ENCODE measurements at regions not wholly inside any gene's neighbourhood (a gene's known extent, or its start where the extent isn't known, plus 50 kb on each side); places are given as distances from the start of the nearest gene placed in this dataset.

DNA sequence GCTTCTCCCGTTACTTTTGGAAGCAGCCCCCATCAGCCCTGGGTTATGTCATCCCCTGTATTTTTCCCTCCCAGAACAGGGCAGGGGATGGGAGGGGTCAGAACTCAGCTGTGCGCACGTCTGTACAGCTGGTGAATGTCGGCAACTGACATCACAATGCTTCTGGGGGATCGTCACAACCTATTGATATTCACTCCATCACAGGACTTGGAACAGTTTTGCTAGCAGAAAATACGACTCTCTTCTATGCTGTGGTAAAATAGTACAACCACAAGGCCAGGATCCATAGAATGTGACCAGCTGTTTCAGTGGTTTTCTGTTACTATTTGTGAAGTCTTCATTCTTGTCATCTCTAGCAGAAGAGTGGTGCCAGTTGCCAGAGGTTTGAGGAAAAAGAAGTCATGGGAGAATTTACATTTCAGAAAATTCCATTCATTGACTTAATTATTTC lies 77.1 kb upstream of the KLF4 start:
- TF ChIP-seq, protein P1, sequence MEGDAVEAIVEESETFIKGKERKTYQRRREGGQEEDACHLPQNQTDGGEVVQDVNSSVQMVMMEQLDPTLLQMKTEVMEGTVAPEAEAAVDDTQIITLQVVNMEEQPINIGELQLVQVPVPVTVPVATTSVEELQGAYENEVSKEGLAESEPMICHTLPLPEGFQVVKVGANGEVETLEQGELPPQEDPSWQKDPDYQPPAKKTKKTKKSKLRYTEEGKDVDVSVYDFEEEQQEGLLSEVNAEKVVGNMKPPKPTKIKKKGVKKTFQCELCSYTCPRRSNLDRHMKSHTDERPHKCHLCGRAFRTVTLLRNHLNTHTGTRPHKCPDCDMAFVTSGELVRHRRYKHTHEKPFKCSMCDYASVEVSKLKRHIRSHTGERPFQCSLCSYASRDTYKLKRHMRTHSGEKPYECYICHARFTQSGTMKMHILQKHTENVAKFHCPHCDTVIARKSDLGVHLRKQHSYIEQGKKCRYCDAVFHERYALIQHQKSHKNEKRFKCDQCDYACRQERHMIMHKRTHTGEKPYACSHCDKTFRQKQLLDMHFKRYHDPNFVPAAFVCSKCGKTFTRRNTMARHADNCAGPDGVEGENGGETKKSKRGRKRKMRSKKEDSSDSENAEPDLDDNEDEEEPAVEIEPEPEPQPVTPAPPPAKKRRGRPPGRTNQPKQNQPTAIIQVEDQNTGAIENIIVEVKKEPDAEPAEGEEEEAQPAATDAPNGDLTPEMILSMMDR (IDR thresholded peaks at IDR 0.05; ENCODE audit: low read depth, low read length, missing control alignments): no peak
- H3K4me3 ChIP-seq (ENCODE audit: low read depth, low read length): no peak overlapping the region
- peak; percentile 28 for DNase-seq (ENCODE audit: low read depth)
- in situ Hi-C loops (cut with HindIII; ENCODE audit: low sequenced_read_pairs): no loop called here

- TF ChIP-seq, protein P1 (IDR thresholded peaks at IDR 0.05; ENCODE audit: low read depth, low read length, missing control alignments): no peak
- in situ Hi-C loops (cut with HindIII; ENCODE audit: low sequenced_read_pairs): no loop called here
- no peak overlapping the region for H3K4me3 ChIP-seq (ENCODE audit: low read depth, low read length)
- no peak for DNase-seq (ENCODE audit: low read depth)
These were observed 73.2 kb upstream of the KLF4 start for GRCh38 chr9:107562798-107563197.

- DNase-seq (ENCODE audit: low read depth): no peak
- in situ Hi-C loops (cut with HindIII; ENCODE audit: low sequenced_read_pairs): no loop called here
- TF ChIP-seq, protein P1 (IDR thresholded peaks at IDR 0.05; ENCODE audit: low read depth, low read length, missing control alignments): no peak
These were observed 70.0 kb upstream of the KLF4 start for GRCh38 chr9:107559494-107560086.

DNA sequence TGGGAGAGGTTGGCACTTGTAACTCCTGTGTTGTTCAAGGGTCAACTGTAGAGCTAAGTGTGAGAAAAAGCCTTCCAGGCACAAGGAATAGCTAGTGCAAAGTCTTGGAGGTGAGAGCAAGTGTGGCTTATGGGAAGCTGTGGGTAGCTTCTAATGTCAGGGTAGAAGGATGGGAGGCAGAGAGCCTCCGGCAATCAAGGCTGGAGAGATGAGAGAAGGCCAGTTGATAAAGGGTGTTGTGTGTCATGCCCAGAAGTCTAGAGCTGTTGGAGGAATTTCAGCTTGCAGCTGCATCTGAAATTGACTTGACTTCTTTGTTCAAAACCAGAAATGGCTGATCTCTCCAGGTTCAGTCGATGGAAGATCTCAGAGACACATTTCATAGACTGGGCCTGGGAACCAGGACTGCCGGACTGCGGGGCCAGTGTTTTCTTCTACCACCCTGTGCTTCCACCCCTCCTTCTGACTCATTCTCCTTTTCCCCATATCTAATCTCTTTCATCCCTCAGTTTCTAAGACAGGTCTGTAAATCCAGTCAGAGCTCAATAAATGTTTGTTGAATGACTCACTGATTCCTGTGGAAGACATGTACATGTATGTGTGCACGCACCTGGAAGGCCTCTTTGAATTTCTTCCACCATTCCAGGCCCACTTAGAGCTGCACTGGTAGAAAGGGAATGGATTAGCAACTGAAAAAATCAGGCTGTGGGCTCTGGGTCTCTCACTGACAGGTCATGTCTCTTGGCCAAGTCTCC lies 67.8 kb upstream of the KLF4 start:
- TF ChIP-seq, protein P1 (IDR thresholded peaks at IDR 0.05; ENCODE audit: low read depth, low read length, missing control alignments): no peak
- no peak for DNase-seq (ENCODE audit: low read depth)
- no peak overlapping the region for H3K4me3 ChIP-seq (ENCODE audit: low read depth, low read length)
- in situ Hi-C loops (cut with HindIII; ENCODE audit: low sequenced_read_pairs): no loop called here

More at GRCh38 chr9:107559494-107560086, 70.0 kb upstream of the KLF4 start:
- H3K4me3 ChIP-seq (ENCODE audit: low read depth, low read length): no peak overlapping the region

- no peak for DNase-seq (ENCODE audit: low read depth)
- TF ChIP-seq, protein P1 (IDR thresholded peaks at IDR 0.05; ENCODE audit: low read depth, low read length, missing control alignments): no peak
- H3K4me3 ChIP-seq (ENCODE audit: low read depth, low read length): no peak overlapping the region
- in situ Hi-C loops (cut with HindIII; ENCODE audit: low sequenced_read_pairs): loop anchor here (5.0 kb wide), 1 partner anchor 43 kb away; no protein-coding TSS in a partner anchor
These were observed 65.1 kb upstream of the KLF4 start for GRCh38 chr9:107554636-107555035.

- DNase-seq (ENCODE audit: low read depth): peak; percentile 76
- in situ Hi-C loops (cut with HindIII; ENCODE audit: low sequenced_read_pairs): no loop called here
- no peak overlapping the region for H3K4me3 ChIP-seq (ENCODE audit: low read depth, low read length)
These were observed 59.0 kb upstream of the KLF4 start for GRCh38 chr9:107548298-107549142.

More at GRCh38 chr9:107548298-107549142, 59.0 kb upstream of the KLF4 start:
- TF ChIP-seq, protein P1 (IDR thresholded peaks at IDR 0.05; ENCODE audit: low read depth, low read length, missing control alignments): no peak

Data from astrocyte of the cerebellum (primary cell).